NCI-H524 treated with DMSO at 0.1 percent for 48 hours (cell line): ENCODE measurements at regions not wholly inside any gene's neighbourhood (a gene's known extent, or its start where the extent isn't known, plus 50 kb on each side); places are given as distances from the start of the nearest gene placed in this dataset.

Experiments used
- DNase-seq: peaks from one replicate; lab custom pipeline; 2025; lab: John Stamatoyannopoulos, UW

DNA sequence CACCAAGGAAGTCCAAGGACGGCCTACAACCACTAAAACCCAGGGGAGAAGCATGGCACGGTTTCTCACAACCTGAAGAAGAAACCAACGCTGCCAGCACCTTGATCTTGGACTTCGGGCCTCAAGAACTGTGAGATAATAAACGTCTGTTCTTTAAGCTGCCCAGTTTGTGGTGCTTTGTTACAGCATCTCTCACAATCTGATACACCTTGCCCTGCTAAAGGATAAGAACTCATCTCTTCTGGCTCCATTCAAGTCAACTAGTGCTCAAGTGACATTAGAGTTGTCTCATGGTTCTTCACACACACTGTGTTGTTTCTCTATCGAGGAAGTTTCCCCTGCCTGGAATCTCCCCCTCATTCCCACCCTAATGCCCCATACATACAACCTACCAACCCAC, 314.4 kb upstream of the RUNX1 start:
- DNase-seq: no peak

- DNase-seq: no peak
These were observed 312.9 kb upstream of the RUNX1 start for GRCh38 chr21:35361988-35362387.

DNA sequence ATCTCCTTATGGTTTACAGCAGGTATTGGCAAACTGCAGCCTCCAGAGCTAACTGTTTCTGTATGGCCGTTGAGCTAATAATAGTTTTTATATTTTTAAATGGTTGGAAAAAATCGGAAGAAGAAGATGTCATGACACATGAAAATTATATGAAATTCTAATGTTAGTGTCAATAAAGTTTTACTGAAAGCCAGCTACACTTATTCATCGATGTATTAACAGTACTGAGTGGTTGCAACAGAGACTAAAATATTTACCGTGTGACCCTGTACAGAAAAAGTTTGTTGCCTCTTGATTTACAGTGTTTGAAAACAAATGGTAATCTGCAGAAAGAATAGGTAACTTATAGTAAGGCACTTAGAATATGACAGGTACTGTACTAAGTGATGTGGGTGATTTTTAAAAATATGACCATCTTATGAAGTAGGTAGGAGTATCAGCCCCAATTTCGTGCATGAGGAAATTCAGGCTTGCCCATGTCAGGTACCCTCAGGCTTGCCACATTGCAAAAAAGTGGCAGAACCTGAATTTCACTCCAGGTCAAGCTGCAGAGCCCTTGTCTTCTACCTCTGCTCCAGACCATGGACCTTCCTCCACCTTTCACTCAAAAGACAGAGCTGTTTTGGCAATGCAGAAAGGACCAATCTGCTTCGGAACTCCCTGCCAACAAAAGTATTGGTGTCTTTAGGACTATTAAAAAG, 311.9 kb upstream of the RUNX1 start:
- DNase-seq: no peak

GRCh38 chr21:35359076-35359475, 310.0 kb upstream of the RUNX1 start:
- no peak for DNase-seq

DNA sequence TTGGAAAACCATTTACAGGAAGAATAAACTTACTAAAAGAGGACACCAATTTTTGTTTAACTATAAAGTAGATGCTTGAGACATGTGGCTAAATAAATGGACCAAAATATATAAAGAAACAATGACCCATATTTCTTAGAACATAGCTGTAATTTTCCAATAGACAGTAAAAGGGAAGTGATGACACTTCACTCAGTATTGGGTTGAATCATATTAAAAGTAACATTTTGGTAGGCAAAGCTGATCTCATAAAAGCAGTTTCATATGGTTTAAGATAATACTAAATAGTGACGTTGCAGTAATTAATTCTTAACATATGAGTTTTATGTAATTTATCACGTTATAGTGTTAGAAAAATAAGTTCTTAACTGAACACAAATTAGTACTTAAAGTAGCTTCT, 308.9 kb upstream of the RUNX1 start:
- no peak for DNase-seq

DNA sequence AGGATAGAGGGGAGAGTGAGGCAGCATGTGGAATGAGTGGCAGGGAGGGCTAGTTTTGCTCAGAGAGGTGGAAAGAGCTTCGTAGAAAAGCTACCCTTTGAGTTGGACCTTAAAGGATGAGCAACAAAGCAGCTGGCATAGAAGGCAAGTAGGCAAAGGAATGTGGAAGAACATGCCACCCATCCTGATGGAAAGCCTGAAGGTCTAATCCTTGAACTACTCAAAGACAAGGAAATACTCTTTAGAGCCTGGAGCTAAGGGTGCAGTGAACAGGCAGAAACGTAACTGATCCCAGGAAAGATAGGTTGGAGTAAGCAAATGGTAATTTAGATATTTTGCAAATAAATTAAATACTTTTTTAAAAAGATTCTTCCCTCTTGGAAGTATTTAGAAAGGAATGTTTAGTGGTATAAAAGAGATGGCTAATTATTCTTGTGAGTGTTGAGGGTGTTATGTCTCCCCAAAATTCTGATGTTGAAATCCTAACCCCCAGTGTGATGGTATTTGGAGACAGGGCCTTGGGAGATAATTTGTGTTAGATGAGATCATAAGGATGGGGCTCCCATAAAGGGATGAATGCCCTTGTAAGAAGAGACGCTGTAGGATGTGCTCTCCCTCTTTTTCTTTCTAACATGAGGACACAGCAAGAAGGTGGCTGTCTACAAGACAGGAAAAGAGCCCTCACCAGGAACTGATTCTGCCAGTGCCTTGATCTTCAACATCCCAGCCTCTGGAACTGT, 308.1 kb upstream of the RUNX1 start:
- no peak for DNase-seq

- no peak for DNase-seq
These were observed 305.0 kb upstream of the RUNX1 start for GRCh38 chr21:35354078-35354477.

DNA sequence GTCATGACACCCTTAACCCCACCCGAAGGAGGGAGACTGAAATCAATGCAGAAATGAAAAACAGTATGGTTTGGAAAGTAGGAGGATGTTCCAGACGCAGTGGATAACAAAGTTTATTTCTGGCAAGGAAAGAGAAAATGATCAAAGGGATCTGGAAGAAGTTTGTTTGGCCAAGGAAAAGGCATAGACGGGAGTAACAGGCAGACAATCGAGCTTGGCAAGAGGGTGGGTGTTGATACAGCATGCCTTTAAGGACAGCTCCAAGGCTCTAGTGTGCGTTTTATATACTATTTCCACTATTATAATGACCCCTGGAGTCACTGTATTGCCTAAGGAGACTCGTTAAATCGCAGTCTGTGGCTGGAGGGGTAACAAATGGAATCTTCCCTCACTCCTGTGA, 303.7 kb upstream of the RUNX1 start:
- DNase-seq: no peak

GRCh38 chr21:35352066-35352770, 303.1 kb upstream of the RUNX1 start:
- no peak for DNase-seq

DNA sequence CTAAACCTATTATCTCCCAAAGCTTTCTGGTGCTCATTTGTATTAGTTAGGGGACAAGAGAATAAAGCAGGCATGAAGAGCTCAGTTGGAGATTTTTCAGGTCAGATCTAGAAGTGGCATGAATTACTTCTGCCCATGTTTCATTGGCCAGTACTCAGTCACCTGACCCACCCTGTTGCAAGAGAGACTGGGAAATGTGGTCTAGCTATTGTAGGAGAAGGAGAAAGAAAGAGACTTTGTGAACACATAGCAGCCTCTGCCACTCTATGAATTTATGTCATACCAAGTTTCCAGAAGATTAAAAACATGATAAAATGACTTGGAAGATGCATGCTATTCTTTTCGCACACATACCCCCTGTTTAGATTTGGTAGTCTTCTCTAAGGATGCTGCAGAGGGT, 302.3 kb upstream of the RUNX1 start:
- DNase-seq: no peak

DNA sequence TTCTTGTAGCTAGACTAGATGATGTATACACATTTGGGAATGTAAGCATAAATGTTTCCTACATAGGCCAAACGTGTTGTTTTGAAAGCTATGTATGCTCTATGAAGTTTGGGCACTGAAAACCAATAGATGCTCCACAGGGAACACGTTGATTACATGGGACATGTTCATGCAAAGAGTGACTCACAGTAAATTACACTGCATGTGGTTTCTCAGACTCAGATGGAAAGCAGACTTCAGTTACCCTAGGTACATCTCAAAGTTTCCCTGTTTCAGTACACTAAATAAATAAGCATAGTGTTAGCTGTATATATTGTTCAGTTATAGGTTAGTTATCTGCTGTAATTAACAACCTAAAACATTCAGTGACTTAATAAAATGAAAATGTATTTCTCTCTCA, 301.9 kb upstream of the RUNX1 start:
- DNase-seq: no peak

DNA sequence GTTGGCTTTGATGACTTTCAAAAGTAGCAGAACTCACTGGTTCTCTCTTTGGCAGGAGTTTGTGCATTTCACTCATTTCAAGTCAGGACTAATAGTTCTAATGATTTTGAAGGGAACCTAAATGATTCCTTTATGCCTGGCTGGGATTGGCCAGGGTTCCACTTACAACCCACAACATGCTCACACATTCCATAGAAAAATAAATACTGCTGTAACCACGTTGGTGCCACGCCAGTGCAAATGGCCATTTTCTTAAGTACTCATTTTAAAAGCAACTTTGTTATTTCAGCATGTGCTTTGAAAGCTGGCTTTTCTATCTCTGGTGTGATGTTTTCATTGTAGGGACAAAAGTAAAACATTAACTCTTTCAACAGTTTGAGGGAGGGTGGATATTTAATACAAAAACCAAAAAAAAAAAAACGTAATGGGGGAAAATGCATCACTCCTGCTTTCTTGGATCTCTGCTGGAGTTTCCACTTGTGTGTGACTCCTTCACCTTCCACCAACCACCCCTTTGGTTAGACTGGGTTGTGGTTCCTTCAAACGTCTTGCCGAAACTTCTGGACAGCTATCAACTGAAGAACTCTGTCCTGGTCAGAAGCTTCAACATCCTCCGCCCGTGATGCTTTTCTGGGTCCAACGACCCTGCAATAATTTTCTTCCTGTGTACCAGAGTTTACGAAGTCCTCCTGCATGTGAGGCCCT, 300.4 kb upstream of the RUNX1 start:
- no peak for DNase-seq

GRCh38 chr21:35348686-35349085, 299.6 kb upstream of the RUNX1 start:
- no peak for DNase-seq

- no peak for DNase-seq
These were observed 297.6 kb upstream of the RUNX1 start for GRCh38 chr21:35346697-35347096.

DNA sequence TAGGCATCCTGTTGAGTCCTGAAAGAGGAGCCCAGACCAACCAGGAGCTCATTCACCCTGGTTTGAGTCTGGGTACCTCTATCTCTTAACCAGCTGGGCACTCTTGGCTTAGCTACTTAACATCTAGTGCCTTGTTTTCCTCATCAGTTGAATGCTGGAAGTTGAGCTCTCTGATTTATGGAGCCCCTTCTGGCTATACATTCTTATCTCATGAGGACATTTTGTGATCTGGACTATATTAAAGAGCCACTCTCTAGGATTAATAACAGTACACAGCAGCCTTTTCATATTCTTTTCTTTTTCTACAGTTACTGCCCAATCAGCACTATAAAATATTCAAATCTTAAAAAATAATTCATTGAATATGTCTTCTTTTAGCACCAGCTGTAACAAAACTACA, 296.9 kb upstream of the RUNX1 start:
- no peak for DNase-seq

DNA sequence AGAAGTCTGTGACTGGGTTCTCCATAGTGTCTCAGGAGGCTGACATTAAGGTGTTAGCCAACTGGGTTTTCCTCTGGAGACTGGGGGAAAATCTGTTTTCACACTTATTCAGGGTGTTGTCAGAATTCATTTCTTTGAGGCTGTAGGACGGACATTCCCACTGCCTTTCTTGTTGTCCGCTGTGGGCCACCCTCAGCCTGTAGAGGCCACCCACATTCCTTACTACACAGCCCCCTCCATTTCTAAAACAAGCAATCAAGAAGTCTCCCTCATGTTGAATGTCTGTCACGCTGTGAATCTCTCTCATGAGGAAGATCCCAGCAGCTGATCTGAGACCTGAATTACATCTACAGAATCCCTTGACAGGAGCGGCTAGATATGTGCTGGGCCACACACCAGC, 295.5 kb upstream of the RUNX1 start:
- DNase-seq: no peak

GRCh38 chr21:35343046-35343819, 294.1 kb upstream of the RUNX1 start:
- DNase-seq: no peak

DNA sequence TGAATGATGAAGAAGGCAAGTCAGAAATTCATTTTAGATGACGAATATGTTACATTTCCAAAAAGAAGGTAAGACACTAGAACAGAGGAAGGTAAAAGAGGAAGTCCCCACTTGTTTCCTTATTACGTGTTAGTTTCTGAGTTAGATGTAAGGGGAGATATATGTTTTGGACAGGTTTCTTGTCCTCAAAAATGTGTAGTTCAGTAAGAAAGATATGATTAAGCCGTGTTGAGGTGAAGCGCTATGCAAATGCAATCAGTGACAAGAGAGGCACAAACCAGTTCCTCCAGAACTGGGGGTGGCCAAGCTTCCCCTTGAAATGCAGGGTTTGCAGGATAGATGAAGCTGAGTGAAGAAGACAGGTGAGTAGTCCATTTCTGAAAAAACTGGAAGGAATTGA, 293.3 kb upstream of the RUNX1 start:
- no peak for DNase-seq

DNA sequence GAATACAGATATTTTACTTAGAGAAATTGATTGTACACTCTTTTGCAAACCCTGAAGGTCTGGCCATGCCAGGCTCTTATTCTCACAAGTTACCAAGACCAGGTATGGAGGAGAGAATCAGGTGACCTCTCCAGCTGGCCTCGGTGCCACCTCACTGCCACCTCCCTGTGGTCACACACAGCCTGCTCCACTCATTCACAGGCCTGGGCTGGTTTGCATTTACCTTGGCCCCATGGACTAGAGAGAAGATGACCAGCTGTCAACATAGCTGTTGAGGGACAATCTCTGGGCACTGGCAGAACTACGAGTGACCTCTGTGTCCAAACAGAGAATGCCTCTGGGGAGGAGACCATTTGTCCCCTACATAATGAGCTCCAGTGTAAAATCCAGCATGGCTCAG, 291.2 kb upstream of the RUNX1 start:
- no peak for DNase-seq

GRCh38 chr21:35338881-35339632, 290.0 kb upstream of the RUNX1 start:
- DNase-seq: no peak

GRCh38 chr21:35338281-35338680, 289.2 kb upstream of the RUNX1 start:
- DNase-seq: no peak
